ENCODE measurements at regions not wholly inside any gene's neighbourhood (a gene's known extent, or its start where the extent isn't known, plus 50 kb on each side); places are given as distances from the start of the nearest gene placed in this dataset.
"Not testable (repeated sequence)": the region's sequence is repeated elsewhere in the genome, so short reads cannot be mapped to it uniquely, and the experiment has no call there.

DNA sequence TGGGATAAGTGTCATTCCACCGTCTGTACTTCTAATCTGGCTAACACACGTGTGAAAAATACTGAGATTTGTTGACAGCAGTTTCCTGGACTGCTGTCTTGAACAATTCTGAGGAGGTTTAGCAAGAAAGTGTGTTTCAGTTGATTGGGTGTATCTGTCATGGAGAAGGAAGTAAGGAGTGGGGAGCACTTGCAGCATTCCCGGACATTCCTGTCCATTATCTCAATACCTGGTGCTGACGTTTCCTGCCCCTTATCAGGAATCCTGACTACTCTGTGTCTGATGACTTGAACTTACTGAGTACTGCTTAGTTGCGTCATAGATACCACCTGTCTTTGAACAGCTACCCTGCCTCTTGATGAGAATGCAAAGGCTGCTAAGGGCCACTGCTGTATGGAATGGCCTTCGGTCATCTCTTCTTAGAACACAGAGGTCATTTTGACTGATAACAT is 72.0 kb upstream of the VKORC1L1 start:
- DNase-seq (ENCODE audit: low read depth) = no peak

DNA sequence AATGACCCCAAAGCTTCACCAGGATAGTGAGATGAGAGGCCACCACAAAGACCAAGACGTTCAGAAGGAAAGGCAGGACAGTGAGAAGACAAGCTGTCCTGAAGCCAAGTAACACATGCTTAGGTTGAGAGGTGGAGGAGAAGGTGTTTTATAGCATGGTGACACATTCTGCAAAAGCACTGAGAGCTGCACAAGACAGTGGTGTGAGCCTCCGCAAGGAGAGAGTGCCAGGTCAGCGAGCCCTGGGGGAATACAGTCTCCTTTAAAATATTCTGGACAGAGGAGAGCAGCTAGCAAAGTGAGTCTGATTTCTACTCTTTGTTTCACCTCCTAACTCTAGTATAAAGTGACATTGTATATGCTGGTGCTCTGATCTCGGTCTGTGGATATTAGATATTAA is 68.0 kb upstream of the VKORC1L1 start:
- DNase-seq (ENCODE audit: low read depth) = no peak

DNA sequence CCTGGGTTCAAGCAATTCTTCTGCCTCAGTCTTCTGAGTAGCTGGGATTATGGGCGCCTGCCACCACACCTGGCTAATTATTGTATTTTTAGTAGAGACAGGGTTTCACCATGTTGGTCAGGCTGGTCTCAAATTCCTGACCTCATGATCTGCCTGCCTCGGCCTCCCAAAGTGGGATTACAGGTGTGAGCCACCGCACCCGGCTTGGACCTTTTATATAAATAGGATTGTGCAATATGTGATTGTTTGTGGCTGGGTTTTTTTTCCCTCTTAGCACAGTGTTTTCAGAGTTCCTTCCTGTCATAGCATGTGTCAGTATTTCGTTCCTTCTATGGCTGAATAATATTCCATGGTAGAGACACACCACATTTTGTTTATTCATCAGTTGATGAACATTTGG is 65.8 kb upstream of the VKORC1L1 start:
- not testable (repeated sequence) for DNase-seq (ENCODE audit: low read depth)

DNA sequence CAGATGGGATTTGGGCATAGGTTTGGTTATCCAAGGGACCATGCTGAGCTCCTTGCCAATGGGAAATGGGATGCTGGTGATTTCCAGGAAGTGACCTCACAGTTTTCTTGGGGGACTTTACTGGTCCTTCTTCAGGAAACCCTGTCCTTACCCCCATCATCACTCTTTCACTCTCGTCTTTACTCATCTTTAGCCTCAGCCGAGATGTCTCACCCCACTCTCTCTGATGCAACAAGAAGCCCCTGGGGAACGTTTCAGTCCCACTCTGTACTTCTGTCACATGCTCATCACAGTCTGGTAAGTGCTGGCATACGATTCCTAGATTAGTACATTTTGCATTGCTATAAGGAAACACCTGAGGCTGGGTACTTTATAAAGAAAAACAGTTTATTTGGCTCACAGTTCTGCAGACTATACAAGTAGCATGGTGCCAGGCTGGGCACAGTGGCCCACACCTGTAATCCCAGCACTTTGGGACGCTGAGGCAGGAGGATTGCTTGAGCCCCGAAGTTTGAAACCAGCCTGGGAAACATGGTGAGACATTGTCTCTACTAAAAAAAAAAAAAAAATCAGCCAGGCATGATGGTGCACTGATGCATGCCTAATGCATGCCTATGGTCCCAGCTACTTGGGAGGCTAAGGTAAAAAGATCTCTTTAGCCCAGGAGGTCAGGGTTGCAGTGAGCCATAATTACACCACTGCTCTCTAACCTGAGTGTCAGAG is 63.5 kb upstream of the VKORC1L1 start:
- DNase-seq (ENCODE audit: low read depth) = no peak

DNA sequence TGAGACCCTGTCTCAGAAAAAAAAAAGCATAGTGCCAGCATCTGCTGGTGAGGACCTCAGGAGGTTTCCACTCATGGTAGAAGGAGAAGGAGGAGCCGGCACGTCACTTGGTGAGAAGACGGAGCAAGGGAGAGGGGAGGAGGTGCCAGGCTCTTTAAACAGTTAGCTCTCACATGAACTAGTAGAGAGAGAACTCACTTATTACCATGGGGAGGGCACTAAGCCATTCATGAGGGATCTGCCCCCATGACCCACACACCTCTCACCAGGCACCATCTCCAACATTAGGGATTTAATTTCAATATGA is 62.9 kb upstream of the VKORC1L1 start:
- DNase-seq (ENCODE audit: low read depth) = no peak

DNA sequence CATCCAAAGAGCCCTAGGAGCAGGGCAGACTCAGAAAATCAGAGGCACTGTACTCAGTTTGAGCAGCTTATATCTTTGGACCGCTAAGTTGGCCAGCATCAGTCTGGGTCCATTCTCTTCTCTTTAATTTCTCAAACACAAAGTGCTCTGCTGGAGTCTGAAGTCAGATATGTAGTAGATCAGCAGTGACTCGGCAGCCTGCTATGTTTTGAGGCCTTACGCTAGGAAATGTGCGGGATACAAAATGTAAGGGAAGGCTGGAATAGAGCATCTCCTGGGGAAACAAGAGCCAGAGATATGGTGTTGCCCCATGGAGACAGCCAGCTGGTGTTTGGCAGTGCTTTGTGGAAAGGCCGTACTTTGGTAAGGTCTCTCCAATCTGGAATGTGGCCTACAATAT is 60.6 kb upstream of the VKORC1L1 start:
- DNase-seq (ENCODE audit: low read depth) = no peak

DNA sequence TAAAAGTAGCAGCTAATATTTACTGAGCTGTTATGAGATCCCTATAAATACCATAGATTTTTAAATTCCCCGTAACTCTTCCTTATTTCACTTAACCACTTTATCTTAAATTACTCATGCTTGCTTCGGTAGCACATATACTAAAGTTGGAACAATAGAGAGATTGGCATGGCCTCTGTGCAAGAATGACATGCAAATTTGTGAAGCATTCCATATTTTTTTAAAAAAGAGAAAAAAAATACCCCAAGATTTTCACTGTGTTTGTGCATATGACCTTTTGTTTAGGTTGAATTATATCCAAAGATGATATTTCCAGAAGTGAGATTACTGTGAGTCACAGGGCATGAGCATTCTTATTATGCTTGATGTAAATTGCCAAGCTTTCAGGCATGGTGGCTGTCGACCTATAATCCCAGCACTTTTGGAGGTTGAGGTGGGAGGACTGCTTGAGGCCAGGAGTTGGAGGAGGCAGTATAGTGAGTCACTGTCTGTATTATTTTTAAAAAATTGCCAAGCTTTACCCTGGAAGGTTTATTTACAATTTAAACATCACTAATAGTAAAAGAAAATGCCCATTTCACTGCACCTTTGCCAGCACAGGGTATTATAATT is 58.2 kb upstream of the VKORC1L1 start:
- DNase-seq (ENCODE audit: low read depth) = not testable (repeated sequence)

DNA sequence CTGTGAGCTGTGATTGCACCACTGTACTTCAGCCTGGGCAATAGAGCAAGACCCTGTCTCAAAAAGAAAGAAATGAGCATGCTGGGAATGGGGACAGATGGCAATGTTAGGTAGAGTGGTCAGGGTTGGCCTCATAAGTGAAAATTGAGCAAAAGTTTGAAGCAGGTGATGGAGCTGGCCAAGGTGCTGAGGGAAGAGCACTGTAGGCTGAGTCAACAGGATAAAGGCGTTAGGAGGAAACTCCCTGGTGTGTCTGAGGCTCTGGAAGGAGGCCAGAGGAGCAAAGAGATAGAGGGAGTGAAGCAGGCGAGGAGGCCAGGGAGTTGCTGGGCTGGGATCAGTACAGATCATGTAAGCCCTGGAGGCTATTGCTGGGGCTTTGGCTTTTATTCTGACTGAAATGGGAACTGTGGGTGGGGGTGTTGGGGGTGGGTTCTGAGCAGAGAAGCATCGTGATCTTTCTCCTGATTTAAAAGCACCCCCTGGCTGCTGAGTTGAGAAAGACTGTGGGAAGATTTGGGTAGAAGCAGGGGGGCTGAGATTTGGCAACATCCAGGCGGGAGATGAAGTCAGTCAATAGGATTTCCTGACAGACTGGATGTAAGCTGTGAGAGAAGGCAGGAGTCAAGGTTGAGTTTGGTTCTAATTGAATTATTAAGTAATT is 52.5 kb upstream of the VKORC1L1 start:
- DNase-seq (ENCODE audit: low read depth) = no peak

All from forelimb muscle (tissue), 1 donor.